Smooth muscle cell (in vitro differentiated cells): ENCODE measurements at regions not wholly inside any gene's neighbourhood (a gene's known extent, or its start where the extent isn't known, plus 50 kb on each side); places are given as distances from the start of the nearest gene placed in this dataset.

Source experiments
- DNase-seq: peaks from one replicate; lab custom pipeline; 2025; ENCODE audit not compliant: unreplicated experiment; lab: John Stamatoyannopoulos, UW
- H2AFZ ChIP-seq: fragments of 200-600 bp; sonication (generic); 2 replicates; pipeline ENCODE4 v1.6.0; 2016; ENCODE audit warnings: antibody characterized with exemption, low read depth, mild to moderate bottlenecking
- H3F3A ChIP-seq: fragments of 200-600 bp; sonication (generic); 2 replicates; pipeline ENCODE4 v1.6.0; 2017; ENCODE audit warnings: antibody characterized with exemption, low read depth
- H3K27ac ChIP-seq: fragments of 200-600 bp; sonication (generic); 2 replicates; pipeline ENCODE4 v1.5.1; 2016; ENCODE audit warnings: low read depth, mild to moderate bottlenecking
- H3K27me3 ChIP-seq: fragments of 200-600 bp; sonication (generic); 2 replicates; pipeline ENCODE4 v1.6.1; 2016; ENCODE audit warnings: low read depth, mild to moderate bottlenecking
- H3K36me3 ChIP-seq: fragments of 200-600 bp; sonication (generic); 2 replicates; pipeline ENCODE4 v1.5.1; 2016; ENCODE audit warnings: low read depth
- H3K4me1 ChIP-seq: fragments of 200-600 bp; sonication (generic); 2 replicates; pipeline ENCODE4 v1.5.1; 2016; ENCODE audit warnings: low read depth
- H3K4me2 ChIP-seq: fragments of 200-600 bp; sonication (generic); 2 replicates; pipeline ENCODE4 v1.6.0; 2016; ENCODE audit warnings: mild to moderate bottlenecking
- H3K4me3 ChIP-seq: fragments of 200-600 bp; sonication (generic); 2 replicates; pipeline ENCODE4 v1.5.1; 2016; ENCODE audit warnings: mild to moderate bottlenecking
- H3K79me2 ChIP-seq: fragments of 200-600 bp; sonication (generic); 2 replicates; pipeline ENCODE4 v1.6.0; 2016; ENCODE audit warnings: low read depth, mild to moderate bottlenecking
- H3K9ac ChIP-seq: fragments of 200-600 bp; sonication (generic); 2 replicates; pipeline ENCODE4 v1.6.0; 2016; ENCODE audit warnings: low read depth
- H3K9me3 ChIP-seq: fragments of 200-600 bp; sonication (generic); replicated peaks from 2 replicates; pipeline ENCODE4 v1.5.1; 2016; ENCODE audit warnings: low read depth
- H4K20me1 ChIP-seq: fragments of 200-600 bp; sonication (generic); 2 replicates; pipeline ENCODE4 v1.6.0; 2016; ENCODE audit warnings: low read depth
- CTCF ChIP-seq: fragments of 200-600 bp; sonication (generic); IDR thresholded peaks from 2 replicates; pipeline ENCODE4 v1.5.1; 2017; ENCODE audit warnings: borderline replicate concordance, mild to moderate bottlenecking, antibody characterized with exemption; ENCODE audit not compliant: insufficient read depth, poor library complexity, severe bottlenecking
- WGBS: methylation state at CpG from one replicate; pipeline ENCODE4 v1.1.7; 2016; ENCODE audit warnings: low lambda C conversion rate; 5-methylcytosine and 5-hydroxymethylcytosine counted together

GRCh38 chr2:83478037-83478436 lies 981.0 kb downstream of the SUCLG1 start:
- Histone ChIP-seq H3K79me2 (no peaks in the 10 kb centered on the region), H3K27me3 (no peaks in the 10 kb centered on the region), H3K4me1 (no peaks in the 10 kb centered on the region), H2AFZ (no peak overlapping the region), H3K9ac (no peak overlapping the region), H3K27ac (no peak overlapping the region), H3F3A (no peaks in the 10 kb centered on the region), H3K36me3 (no peaks in the 10 kb centered on the region), H4K20me1 (no peaks in the 10 kb centered on the region), H3K9me3 (no peaks in the 10 kb centered on the region), H3K4me2 (no peak overlapping the region), H3K4me3 (no peak overlapping the region)
- no peak for DNase-seq
- 73% methylated on average over 4 of the region's 4 CpGs for WGBS
- no peak for TF ChIP-seq CTCF

DNA sequence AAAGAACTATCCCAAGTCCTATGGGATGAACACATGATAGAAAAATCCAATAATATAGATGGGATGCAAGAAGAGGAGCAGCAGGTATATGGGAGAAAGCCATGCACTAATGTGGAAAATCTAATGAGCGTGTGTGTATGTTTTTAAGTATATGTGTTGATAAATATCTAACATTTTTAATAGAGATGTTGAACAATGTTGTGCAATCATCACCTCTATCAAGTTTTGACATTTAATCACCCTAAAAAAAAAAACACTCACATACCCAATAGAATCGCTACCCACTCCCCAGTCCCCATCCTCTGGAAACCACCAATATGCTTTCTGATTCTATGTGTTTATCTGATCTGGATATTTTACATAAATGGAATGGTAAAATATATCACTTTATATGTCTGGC lies 983.7 kb downstream of the SUCLG1 start:
- Histone ChIP-seq H4K20me1 (no peaks in the 10 kb centered on the region), H3K4me3 (no peak overlapping the region), H2AFZ (no peak overlapping the region), H3K79me2 (no peaks in the 10 kb centered on the region), H3F3A (no peaks in the 10 kb centered on the region), H3K9ac (no peak overlapping the region), H3K36me3 (no peaks in the 10 kb centered on the region), H3K4me1 (no peaks in the 10 kb centered on the region), H3K27me3 (no peaks in the 10 kb centered on the region), H3K9me3 (no peaks in the 10 kb centered on the region), H3K4me2 (no peak overlapping the region), H3K27ac (no peak overlapping the region)
- DNase-seq: no peak
- TF ChIP-seq CTCF: no peak
- WGBS: 98% methylated on average over 2 of the region's 2 CpGs

DNA sequence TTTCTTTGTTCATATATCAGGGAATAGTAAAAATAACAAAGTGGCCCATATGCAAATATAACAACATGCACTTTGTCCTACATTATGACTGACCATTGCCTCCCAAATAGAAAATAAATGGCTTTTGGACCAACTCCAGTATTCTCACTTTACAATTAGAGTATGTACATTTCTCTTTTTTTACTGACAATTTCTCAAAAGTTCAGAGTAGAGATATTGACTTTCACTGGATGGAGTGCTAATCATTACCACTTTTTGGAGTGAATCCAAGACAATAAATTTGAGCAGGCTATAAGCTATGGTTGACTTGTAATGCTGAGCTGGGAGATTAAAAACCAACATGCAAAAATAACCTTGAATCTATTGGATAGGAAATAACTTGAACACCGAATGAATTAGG lies 987.4 kb downstream of the SUCLG1 start:
- no peak overlapping the region for H3K9ac ChIP-seq
- H3K27ac ChIP-seq: no peak overlapping the region
- H3K4me3 ChIP-seq: no peak overlapping the region
- H3K9me3 ChIP-seq: no peaks in the 10 kb centered on the region
- no peaks in the 10 kb centered on the region for H4K20me1 ChIP-seq
- WGBS: 78% methylated on average over 1 of the region's 1 CpG
- no peak overlapping the region for H3K4me2 ChIP-seq
- H3K79me2 ChIP-seq: no peaks in the 10 kb centered on the region
- no peaks in the 10 kb centered on the region for H3F3A ChIP-seq
- DNase-seq: no peak
- H3K36me3 ChIP-seq: no peaks in the 10 kb centered on the region
- no peak for TF ChIP-seq CTCF
- no peaks in the 10 kb centered on the region for H3K27me3 ChIP-seq
- no peak overlapping the region for H2AFZ ChIP-seq
- no peaks in the 10 kb centered on the region for H3K4me1 ChIP-seq

GRCh38 chr2:83470928-83471327 lies 988.2 kb downstream of the SUCLG1 start:
- Histone ChIP-seq H2AFZ (no peak overlapping the region), H3K4me1 (no peaks in the 10 kb centered on the region), H3K79me2 (no peaks in the 10 kb centered on the region), H3K4me3 (no peak overlapping the region), H3K9me3 (no peaks in the 10 kb centered on the region), H3K27me3 (no peaks in the 10 kb centered on the region), H3K27ac (no peak overlapping the region), H4K20me1 (no peaks in the 10 kb centered on the region), H3F3A (no peaks in the 10 kb centered on the region), H3K9ac (no peak overlapping the region), H3K4me2 (no peak overlapping the region), H3K36me3 (no peaks in the 10 kb centered on the region)
- no peak for DNase-seq
- no peak for TF ChIP-seq CTCF
